ENCODE measurements at regions not wholly inside any gene's neighbourhood (a gene's known extent, or its start where the extent isn't known, plus 50 kb on each side); places are given as distances from the start of the nearest gene placed in this dataset.

GRCh38 chr20:39309458-39309857 is 347.3 kb downstream of the DHX35 start:
- no peak overlapping the region for H3K4me3 ChIP-seq
- no peak overlapping the region for H2AFZ ChIP-seq

GRCh38 chr20:39302312-39302711 is 340.2 kb downstream of the DHX35 start:
- WGBS, 2 experiments (ENCODE audit: low coverage in 1 of 2, low lambda C conversion rate in 2 of 2, missing lambda C conversion rate in 2 of 2) = 24 to 34% methylated on average over 4 of the region's 4 CpGs
- no peaks in the 10 kb centered on the region for H3K4me1 ChIP-seq (ENCODE audit: insufficient read depth)
- no peaks in the 10 kb centered on the region for H3K9me2 ChIP-seq (ENCODE audit: insufficient read depth)
- H3K27me3 ChIP-seq (replicated peaks; ENCODE audit: insufficient read depth) = no peaks in the 10 kb centered on the region
- H3K36me3 ChIP-seq (ENCODE audit: low read depth) = no peaks in the 10 kb centered on the region
- H3K27ac ChIP-seq = no peak overlapping the region
- no peaks in the 10 kb centered on the region for H3K9me3 ChIP-seq (ENCODE audit: low read depth)
- H4K20me1 ChIP-seq (ENCODE audit: insufficient read depth) = no peaks in the 10 kb centered on the region
- in situ Hi-C loops (cut with MboI) = no loop called here
- TF ChIP-seq EZH2 (IDR thresholded peaks at IDR 0.05; ENCODE audit: insufficient read depth, poor library complexity, severe bottlenecking) (no peak), EZH2phosphoT487 (IDR thresholded peaks at IDR 0.05; ENCODE audit: insufficient read depth, low read depth) (no peak)
- no peaks in the 10 kb centered on the region for H3K79me2 ChIP-seq (ENCODE audit: insufficient read depth)
- no peak overlapping the region for H2AFZ ChIP-seq
- no peak overlapping the region for H3K9ac ChIP-seq
- no peak for DNase-seq
- H3K4me2 ChIP-seq (ENCODE audit: unreplicated experiment) = no peak overlapping the region
- H3F3A ChIP-seq (ENCODE audit: insufficient read depth) = no peaks in the 10 kb centered on the region
- no peak overlapping the region for H3K4me3 ChIP-seq

More at GRCh38 chr20:39309458-39309857, 347.3 kb downstream of the DHX35 start:
- no peak overlapping the region for H3K9ac ChIP-seq
- no peaks in the 10 kb centered on the region for H3K79me2 ChIP-seq (ENCODE audit: insufficient read depth)
- H3K9me3 ChIP-seq (ENCODE audit: low read depth) = no peaks in the 10 kb centered on the region
- no peaks in the 10 kb centered on the region for H3K4me1 ChIP-seq (ENCODE audit: insufficient read depth)
- no peaks in the 10 kb centered on the region for H4K20me1 ChIP-seq (ENCODE audit: insufficient read depth)
- no peak for DNase-seq
- in situ Hi-C loops (cut with MboI) = no loop called here
- H3K27me3 ChIP-seq (replicated peaks; ENCODE audit: insufficient read depth) = no peaks in the 10 kb centered on the region
- H3K36me3 ChIP-seq (ENCODE audit: low read depth) = no peaks in the 10 kb centered on the region
- H3F3A ChIP-seq (ENCODE audit: insufficient read depth) = no peaks in the 10 kb centered on the region
- H3K9me2 ChIP-seq (ENCODE audit: insufficient read depth) = no peaks in the 10 kb centered on the region
- no peak overlapping the region for H3K4me2 ChIP-seq (ENCODE audit: unreplicated experiment)
- no peak for TF ChIP-seq EZH2 (IDR thresholded peaks at IDR 0.05; ENCODE audit: insufficient read depth, poor library complexity, severe bottlenecking)
- no peak for TF ChIP-seq EZH2phosphoT487 (IDR thresholded peaks at IDR 0.05; ENCODE audit: insufficient read depth, low read depth)
- no peak overlapping the region for H3K27ac ChIP-seq

- no peaks in the 10 kb centered on the region for H3K9me3 ChIP-seq (ENCODE audit: low read depth)
- in situ Hi-C loops (cut with MboI) = no loop called here
- H3K9me2 ChIP-seq (ENCODE audit: insufficient read depth) = no peaks in the 10 kb centered on the region
- no peaks in the 10 kb centered on the region for H3K36me3 ChIP-seq (ENCODE audit: low read depth)
- no peaks in the 10 kb centered on the region for H4K20me1 ChIP-seq (ENCODE audit: insufficient read depth)
- no peak overlapping the region for H2AFZ ChIP-seq
- no peaks in the 10 kb centered on the region for H3K79me2 ChIP-seq (ENCODE audit: insufficient read depth)
- no peaks in the 10 kb centered on the region for H3F3A ChIP-seq (ENCODE audit: insufficient read depth)
- H3K4me3 ChIP-seq = no peak overlapping the region
- no peaks in the 10 kb centered on the region for H3K27me3 ChIP-seq (replicated peaks; ENCODE audit: insufficient read depth)
- WGBS, 2 experiments (ENCODE audit: low coverage in 1 of 2, low lambda C conversion rate in 2 of 2, missing lambda C conversion rate in 2 of 2) = 36% methylated on average over 2 of the region's 2 CpGs
- no peak for DNase-seq
- no peak for TF ChIP-seq EZH2phosphoT487 (IDR thresholded peaks at IDR 0.05; ENCODE audit: insufficient read depth, low read depth)
- TF ChIP-seq EZH2 (IDR thresholded peaks at IDR 0.05; ENCODE audit: insufficient read depth, poor library complexity, severe bottlenecking) = no peak
- H3K9ac ChIP-seq = no peak overlapping the region
- no peak overlapping the region for H3K27ac ChIP-seq
- H3K4me2 ChIP-seq (ENCODE audit: unreplicated experiment) = no peak overlapping the region
- H3K4me1 ChIP-seq (ENCODE audit: insufficient read depth) = no peaks in the 10 kb centered on the region
Observed at GRCh38 chr20:39299783-39300182, 337.6 kb downstream of the DHX35 start.

DNA sequence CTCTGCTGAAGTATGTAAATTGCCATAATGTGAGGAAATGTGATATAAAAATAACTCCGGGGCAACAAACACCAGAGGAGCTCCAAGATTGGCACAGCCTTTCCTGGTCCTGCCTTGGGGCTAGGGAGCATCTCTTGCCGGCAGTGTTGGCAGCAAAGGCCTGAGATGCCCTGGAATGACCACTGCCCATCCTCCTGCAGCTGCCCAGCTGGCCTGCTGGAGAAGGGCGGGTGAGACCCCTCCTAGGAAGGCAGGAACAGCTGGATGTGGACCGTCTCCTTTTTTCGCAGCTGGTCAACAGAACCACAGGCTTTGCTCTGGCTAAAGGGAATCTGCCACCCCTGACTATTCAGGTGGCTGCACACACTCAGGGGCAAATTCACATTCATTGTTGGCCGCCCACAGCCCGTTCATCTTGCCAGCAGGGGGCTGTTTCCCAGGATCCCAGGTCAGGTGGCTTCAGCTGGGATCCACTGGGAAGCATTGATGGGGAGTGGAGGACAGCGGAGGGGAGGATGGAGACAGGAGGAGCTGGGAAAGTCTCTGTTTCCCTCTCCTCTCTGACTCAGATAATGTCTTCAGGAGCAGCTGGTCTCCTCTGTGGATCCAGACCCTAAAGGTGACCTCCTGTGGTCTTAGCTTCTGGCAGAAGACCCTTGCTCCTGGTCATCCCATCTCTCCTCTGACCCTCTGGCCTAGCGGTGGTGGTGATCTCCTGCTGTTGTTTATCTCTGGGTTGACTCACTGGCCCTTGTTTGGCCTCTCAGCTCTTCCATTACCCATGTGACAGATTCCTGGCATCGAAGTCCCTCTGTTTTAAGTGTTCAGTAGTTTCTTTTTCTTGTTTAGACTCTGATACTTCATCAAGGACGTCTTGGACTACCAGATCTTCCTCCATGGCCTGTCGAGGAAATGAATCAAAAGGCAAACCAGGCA is 336.7 kb downstream of the DHX35 start:
- H3K27me3 ChIP-seq (replicated peaks; ENCODE audit: insufficient read depth) = no peaks in the 10 kb centered on the region
- no peak overlapping the region for H2AFZ ChIP-seq
- H3F3A ChIP-seq (ENCODE audit: insufficient read depth) = no peaks in the 10 kb centered on the region
- H4K20me1 ChIP-seq (ENCODE audit: insufficient read depth) = no peaks in the 10 kb centered on the region
- no peak overlapping the region for H3K4me3 ChIP-seq
- no peak for TF ChIP-seq EZH2phosphoT487 (IDR thresholded peaks at IDR 0.05; ENCODE audit: insufficient read depth, low read depth)
- H3K79me2 ChIP-seq (ENCODE audit: insufficient read depth) = no peaks in the 10 kb centered on the region
- H3K4me2 ChIP-seq (ENCODE audit: unreplicated experiment) = no peak overlapping the region
- H3K9me2 ChIP-seq (ENCODE audit: insufficient read depth) = no peaks in the 10 kb centered on the region
- DNase-seq = no peak
- H3K4me1 ChIP-seq (ENCODE audit: insufficient read depth) = no peaks in the 10 kb centered on the region
- H3K36me3 ChIP-seq (ENCODE audit: low read depth) = no peaks in the 10 kb centered on the region
- no peak overlapping the region for H3K9ac ChIP-seq
- 34% methylated on average over 12 of the region's 12 CpGs for WGBS, 2 experiments (ENCODE audit: low coverage in 1 of 2, low lambda C conversion rate in 2 of 2, missing lambda C conversion rate in 2 of 2)
- in situ Hi-C loops (cut with MboI) = no loop called here
- no peak overlapping the region for H3K27ac ChIP-seq
- no peaks in the 10 kb centered on the region for H3K9me3 ChIP-seq (ENCODE audit: low read depth)
